Fibroblast of skin of left quadriceps (primary cell): ENCODE measurements at regions not wholly inside any gene's neighbourhood (a gene's known extent, or its start where the extent isn't known, plus 50 kb on each side); places are given as distances from the start of the nearest gene placed in this dataset.

Source experiments
- DNase-seq, 2 experiments: peaks; one replicate each; pipeline ENCODE4 v3.0.0-alpha.2; 2013; ENCODE audit warnings: low read depth in 2 of 2

- DNase-seq: no peak
Observed at GRCh38 chr1:29827237-29827750, 591.0 kb downstream of the PTPRU start.

DNA sequence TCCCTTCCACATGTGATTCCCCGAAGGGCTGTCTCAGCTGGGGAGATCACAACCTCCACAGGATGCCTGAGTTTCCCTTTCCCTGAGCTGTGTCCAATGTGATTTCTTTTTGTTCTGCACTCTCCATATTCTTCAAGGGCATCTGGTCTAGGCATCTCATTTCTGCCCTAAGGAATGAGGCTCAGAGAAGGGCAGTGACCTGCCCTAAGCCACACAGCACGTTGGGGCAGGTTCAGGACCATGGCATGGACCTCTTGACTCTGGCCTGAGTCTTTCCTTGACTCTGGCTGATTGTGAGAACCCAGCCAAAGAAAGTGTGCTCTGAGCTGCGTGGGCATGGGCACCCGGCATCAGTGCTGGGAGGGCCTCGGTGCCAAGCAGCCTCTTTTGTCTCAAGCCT is 590.3 kb downstream of the PTPRU start:
- DNase-seq: no peak

DNA sequence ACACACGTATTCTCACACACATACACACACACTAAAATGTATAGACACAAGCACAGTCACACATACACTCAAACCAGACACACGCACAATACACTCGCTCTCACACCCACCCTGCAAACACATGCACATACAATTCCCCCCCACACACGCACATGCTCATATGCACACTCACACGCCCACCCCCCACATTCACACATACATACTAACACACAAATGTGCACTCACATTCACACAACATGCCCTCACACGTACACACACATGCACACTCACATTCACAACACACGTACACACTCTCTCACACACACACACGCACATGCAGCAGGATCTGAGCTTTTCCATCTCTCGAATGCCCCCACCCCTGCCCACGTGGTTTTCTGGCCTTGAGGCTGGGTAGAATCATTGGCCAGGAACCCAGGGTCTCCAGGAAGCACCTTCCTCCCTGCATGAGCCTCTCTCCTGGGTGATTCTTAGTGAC is 589.7 kb downstream of the PTPRU start:
- DNase-seq: no peak

GRCh38 chr1:29825274-29825940 is 589.1 kb downstream of the PTPRU start:
- DNase-seq: no peak

GRCh38 chr1:29824511-29825273 is 588.4 kb downstream of the PTPRU start:
- no peak for DNase-seq

DNA sequence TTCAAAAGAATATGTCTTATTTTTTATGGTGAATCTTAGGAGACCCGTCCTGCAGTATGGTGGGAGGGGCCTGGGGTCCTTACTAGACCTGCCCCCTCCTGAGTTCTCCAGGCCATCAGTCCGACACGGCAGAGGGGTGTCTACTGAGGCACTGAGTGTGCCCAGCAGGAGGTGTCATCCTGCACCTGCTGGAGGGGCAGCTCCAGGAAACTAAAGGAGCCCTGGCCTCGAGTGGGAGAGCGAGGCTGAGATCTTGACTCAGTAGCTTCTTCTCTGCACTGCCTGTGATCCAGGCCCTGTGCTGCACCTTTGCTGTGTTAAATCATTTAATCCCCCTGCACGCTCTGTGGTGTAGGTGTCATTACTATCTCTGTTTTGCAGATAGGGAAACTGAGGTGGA is 587.7 kb downstream of the PTPRU start:
- no peak for DNase-seq

GRCh38 chr1:29823561-29823960 is 587.2 kb downstream of the PTPRU start:
- DNase-seq: no peak

DNA sequence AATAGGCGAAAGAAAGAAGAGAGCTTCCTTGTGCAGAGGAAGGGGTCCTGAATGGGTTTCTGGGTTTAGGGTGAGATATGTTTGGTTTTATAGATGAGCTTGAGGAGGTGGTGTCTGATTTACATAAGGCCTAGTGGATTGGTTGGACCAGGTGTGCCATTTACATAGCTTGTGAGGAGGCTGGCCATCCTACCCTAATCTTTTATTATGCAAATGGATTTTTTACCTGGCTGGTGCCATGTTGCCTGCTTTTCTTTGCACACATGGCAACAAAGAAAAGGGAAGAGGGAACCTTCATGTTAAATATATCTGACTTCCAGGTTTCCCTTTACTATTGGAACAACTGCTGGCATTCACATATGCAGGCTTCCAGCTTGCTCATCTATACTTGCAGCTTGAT is 585.3 kb downstream of the PTPRU start:
- no peak for DNase-seq

- no peak for DNase-seq
Observed at GRCh38 chr1:29820401-29820800, 584.1 kb downstream of the PTPRU start.

DNA sequence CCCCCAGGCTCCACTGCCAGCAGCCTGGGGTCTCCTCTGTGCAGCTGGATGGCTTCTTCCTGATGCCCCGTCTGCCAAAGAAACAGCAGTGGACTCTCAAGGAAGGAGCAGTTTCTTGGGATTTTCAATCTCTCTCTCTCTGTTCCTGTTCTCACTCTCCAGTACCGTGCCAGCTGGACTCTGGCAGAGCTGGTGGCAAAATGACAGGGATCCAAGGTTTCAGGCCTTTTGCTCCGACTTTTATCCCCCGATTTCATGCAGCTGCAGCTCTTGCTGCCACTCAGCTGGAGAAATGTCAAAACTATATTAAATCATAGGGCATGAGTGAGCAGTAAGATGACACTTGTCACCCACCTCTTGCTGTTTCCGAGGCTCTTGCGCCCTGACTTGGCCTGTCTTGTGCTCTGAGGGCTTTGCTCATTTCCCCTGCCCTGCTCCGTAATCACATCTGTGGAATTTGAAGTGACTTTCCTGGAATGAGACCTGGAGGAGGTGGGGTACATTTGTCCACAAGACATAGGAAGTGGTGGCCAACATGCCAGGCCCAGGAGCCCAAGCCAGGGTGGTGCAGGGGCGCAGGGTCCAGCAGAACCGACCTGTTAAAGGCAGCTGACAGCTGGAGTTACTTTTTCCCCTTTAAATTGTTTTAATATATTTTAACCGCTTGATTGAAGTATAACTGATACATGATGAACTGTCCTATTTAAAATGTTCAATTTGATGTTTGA is 576.2 kb downstream of the PTPRU start:
- no peak for DNase-seq

DNA sequence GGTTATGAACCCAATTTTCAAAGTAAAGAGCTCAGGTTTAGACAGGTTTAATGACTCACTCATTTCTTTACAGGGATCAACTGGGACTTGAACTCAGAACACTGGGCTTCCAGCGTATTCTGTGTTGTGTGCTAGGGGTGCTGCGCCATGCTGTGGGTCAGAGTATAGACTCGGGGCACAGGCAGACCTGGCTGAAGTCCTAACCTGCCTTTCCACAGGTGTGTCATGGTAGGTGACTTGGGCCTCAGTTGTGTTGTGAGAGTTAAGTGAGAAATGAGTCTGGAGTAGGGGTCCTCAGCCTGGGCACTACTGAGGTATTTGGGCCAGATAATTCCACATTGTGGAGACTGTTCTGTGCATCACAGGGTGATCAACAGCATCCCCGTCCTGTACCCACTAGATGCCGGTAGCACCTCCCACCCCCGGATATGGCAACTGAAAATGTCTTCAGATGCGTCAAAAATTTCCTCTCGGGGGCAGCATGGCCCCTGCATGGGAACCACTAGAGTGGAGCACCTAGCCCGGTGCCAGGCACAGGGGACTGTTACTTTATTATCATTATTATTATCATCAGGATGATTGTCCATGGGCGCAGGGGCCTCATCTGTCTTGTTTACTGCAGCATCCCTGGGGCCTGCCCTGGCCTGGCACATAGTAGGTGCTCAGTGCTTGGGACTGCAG is 575.5 kb downstream of the PTPRU start:
- DNase-seq: no peak

GRCh38 chr1:29811247-29811646 is 574.9 kb downstream of the PTPRU start:
- DNase-seq: no peak

DNA sequence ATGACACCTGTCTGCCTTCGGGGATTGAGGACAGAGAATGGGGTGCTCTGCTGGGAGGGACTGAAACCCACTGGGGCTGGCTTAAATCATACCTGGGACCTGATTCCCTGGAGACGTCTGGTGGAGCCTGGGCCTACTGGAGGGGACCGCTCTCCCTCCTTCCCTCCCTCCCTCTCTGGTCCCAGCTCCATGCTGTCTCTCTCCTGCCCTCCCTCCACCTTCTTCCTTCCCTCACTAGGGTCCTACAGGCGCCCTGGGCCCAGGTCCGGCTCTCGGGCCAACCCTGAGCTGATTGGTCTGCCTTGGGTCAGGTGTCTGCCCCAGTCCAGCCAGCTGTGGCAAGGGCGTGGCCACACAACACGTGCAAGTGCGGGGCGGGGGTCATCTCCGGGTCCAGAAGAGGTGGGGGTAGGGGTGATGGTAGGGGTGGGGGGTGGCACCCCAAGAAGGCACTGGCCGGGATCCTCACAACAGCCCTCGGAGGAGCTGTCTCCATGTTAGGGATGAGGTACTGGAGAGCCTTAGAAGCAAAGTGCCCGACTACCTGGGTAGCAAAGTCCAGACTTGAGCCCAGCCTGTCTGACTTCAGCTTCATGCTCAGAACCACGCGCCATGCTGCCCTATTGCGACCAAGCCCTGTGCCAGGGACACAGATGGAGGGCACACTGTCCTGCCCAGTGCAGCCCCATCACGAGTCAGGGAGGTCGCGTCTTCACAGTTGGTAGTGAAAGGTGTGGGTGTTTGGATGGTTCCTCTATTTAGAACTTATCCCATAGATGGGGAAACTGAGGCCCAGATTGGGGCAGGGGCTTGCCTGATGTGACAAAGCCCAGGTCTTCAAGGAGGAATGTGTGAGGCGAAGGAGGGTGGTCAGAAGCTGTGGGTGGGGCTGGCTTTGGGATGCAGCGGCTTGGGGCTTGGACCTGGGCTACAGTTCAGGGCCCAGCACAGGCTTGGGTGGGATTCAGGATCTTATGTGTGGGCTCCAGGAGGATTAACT is 574.1 kb downstream of the PTPRU start:
- no peak for DNase-seq

DNA sequence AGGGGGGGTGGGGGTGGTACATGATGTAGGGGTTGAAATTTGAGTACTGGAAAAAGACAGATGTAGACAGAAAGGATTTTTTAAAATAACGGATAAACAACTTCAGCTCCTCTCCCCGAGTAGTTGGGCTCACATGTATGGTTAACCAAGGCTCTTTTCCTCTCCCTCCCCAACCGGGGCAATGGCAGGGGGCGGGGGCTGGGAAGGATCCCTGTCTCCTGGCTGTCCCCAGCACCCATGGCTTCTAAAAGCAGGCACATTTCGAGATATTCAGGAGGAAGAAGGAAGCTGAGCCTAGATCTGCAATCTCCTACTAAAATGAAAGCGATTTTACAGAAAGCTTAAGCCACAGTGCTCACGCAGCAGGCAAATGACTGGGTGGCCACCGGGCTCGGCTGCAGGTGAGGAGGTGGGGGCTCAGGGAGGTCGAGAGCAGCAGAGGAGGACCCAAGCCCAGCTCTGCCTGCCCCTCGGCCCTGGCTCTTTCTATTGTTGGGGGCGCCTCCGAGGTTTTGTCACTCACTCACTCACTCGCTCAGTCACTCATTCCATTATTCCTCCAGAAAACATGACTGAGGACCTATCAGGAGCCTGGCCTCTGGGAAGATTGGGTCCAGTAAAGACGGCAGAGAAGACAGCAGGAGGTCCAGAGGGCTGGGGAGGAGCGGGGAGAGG is 573.3 kb downstream of the PTPRU start:
- DNase-seq: no peak

GRCh38 chr1:29808141-29808995 is 572.0 kb downstream of the PTPRU start:
- DNase-seq: no peak

DNA sequence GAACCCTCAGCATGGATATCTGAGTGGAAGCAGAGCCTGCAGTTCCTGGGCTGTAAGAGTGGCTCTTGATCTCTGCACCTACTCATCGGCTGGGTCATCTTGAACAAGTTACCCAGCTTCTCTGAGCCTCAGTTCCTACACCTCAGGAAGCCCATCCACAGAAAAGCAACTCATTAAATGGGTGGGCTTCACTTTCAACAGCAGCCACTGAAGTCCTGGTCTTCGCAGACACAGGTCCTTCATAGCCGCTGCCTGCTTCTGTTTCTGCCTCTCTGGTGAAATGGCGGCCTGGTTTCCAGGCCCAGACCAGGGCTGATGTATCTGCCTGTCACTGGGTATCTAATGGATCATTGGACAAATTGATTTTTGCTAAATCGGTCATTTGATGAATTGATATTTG is 571.4 kb downstream of the PTPRU start:
- DNase-seq: no peak

GRCh38 chr1:29806646-29807319 is 570.5 kb downstream of the PTPRU start:
- DNase-seq: no peak

DNA sequence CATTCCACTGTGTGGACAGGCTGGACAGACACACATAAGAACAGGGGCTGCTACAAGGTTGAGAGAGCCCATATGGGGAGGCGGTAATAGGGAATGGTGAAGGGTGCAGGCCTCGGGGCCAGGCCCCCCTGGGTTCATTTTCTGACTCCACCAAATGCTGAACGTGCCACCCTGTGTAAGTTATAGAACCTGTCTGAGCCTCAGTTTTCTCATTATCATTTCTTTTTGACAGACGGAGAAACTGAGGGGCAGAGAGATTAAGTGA is 569.5 kb downstream of the PTPRU start:
- no peak for DNase-seq
